KMS-11 (cell line): ENCODE measurements at regions not wholly inside any gene's neighbourhood (a gene's known extent, or its start where the extent isn't known, plus 50 kb on each side); places are given as distances from the start of the nearest gene placed in this dataset.

Experiments
- H2AFZ ChIP-seq: fragments of 200-600 bp; sonication (generic); 2 replicates; pipeline ENCODE4 v1.6.1; 2016; ENCODE audit warnings: antibody characterized with exemption, mixed run types, low read depth
- H3K27ac ChIP-seq: fragments of 200-600 bp; sonication (generic); 2 replicates; pipeline ENCODE4 v1.6.1; 2016; ENCODE audit warnings: mild to moderate bottlenecking, mixed run types
- H3K27me3 ChIP-seq: fragments of 200-600 bp; sonication (generic); 2 replicates; pipeline ENCODE4 v1.6.1; 2017; ENCODE audit warnings: mild to moderate bottlenecking, low read depth, mixed run types, moderate library complexity; ENCODE audit not compliant: insufficient read depth
- H3K36me3 ChIP-seq: fragments of 200-600 bp; sonication (generic); 2 replicates; pipeline ENCODE4 v1.6.1; 2017; ENCODE audit warnings: mild to moderate bottlenecking, mixed run types; ENCODE audit not compliant: insufficient read depth
- H3K4me1 ChIP-seq: fragments of 200-600 bp; sonication (generic); 2 replicates; pipeline ENCODE4 v1.6.1; 2016; ENCODE audit warnings: mild to moderate bottlenecking, low read depth, mixed run types; ENCODE audit not compliant: poor library complexity, severe bottlenecking
- H3K4me2 ChIP-seq: fragments of 200-600 bp; sonication (generic); 2 replicates; pipeline ENCODE4 v1.7.0; 2016; ENCODE audit warnings: mild to moderate bottlenecking, mixed run types
- H3K4me3 ChIP-seq: fragments of 200-600 bp; sonication (generic); IDR thresholded peaks from 2 replicates; pipeline ENCODE4 v1.6.1; 2017; ENCODE audit warnings: low read depth, low read length, mixed read lengths; ENCODE audit not compliant: insufficient read depth
- H3K79me2 ChIP-seq: fragments of 200-600 bp; sonication (generic); 2 replicates; pipeline ENCODE4 v1.6.1; 2016; ENCODE audit warnings: low read depth, mixed run types; ENCODE audit not compliant: insufficient read depth
- H3K9ac ChIP-seq: fragments of 200-600 bp; sonication (generic); 2 replicates; pipeline ENCODE4 v1.6.1; 2016; ENCODE audit warnings: mild to moderate bottlenecking, mixed run types
- H4K20me1 ChIP-seq: fragments of 200-600 bp; sonication (generic); 2 replicates; pipeline ENCODE4 v1.6.1; 2016; ENCODE audit warnings: mild to moderate bottlenecking, mixed run types; ENCODE audit not compliant: insufficient read depth
- CTCF ChIP-seq: fragments of 200-600 bp; sonication (generic); conservative IDR thresholded peaks from 2 replicates; pipeline ENCODE4 v1.6.1; 2017; ENCODE audit warnings: low read depth, mild to moderate bottlenecking, antibody characterized with exemption, low read length, moderate library complexity, mixed read lengths

- Histone ChIP-seq H2AFZ (no peak overlapping the region), H3K4me3 (no peak overlapping the region), H3K27ac (no peak overlapping the region), H3K9ac (no peak overlapping the region), H3K79me2 (no peaks in the 10 kb centered on the region), H4K20me1 (no peaks in the 10 kb centered on the region), H3K4me2 (no peak overlapping the region), H3K27me3 (no peaks in the 10 kb centered on the region), H3K36me3 (no peaks in the 10 kb centered on the region), H3K4me1 (no peaks in the 10 kb centered on the region)
- TF ChIP-seq CTCF, result no peak
Measured at GRCh38 chr6:90722648-90723047, 135.8 kb upstream of the MAP3K7 start.

GRCh38 chr6:90720404-90720803 lies 133.5 kb upstream of the MAP3K7 start:
- no peaks in the 10 kb centered on the region for H3K27me3 ChIP-seq
- no peak overlapping the region for H3K4me2 ChIP-seq
- H3K4me1 ChIP-seq, result no peaks in the 10 kb centered on the region
- no peaks in the 10 kb centered on the region for H3K36me3 ChIP-seq
- H3K27ac ChIP-seq, result no peak overlapping the region
- TF ChIP-seq CTCF, result no peak
- H3K4me3 ChIP-seq, result no peak overlapping the region
- no peaks in the 10 kb centered on the region for H4K20me1 ChIP-seq
- H3K79me2 ChIP-seq, result no peaks in the 10 kb centered on the region
- no peak overlapping the region for H3K9ac ChIP-seq
- no peak overlapping the region for H2AFZ ChIP-seq

- Histone ChIP-seq H3K4me1 (no peaks in the 10 kb centered on the region), H3K4me2 (no peak overlapping the region), H3K4me3 (no peak overlapping the region), H3K36me3 (no peaks in the 10 kb centered on the region), H3K9ac (no peak overlapping the region), H4K20me1 (no peaks in the 10 kb centered on the region), H2AFZ (no peak overlapping the region), H3K79me2 (no peaks in the 10 kb centered on the region), H3K27me3 (no peaks in the 10 kb centered on the region), H3K27ac (no peak overlapping the region)
- no peak for TF ChIP-seq CTCF
Measured at GRCh38 chr6:90719321-90720195, 132.7 kb upstream of the MAP3K7 start.

GRCh38 chr6:90716376-90716775 lies 129.5 kb upstream of the MAP3K7 start:
- Histone ChIP-seq H2AFZ (no peak overlapping the region), H3K4me3 (no peak overlapping the region), H3K9ac (no peak overlapping the region), H3K27ac (no peak overlapping the region), H3K4me1 (no peaks in the 10 kb centered on the region), H3K4me2 (no peak overlapping the region), H3K79me2 (no peaks in the 10 kb centered on the region), H3K27me3 (no peaks in the 10 kb centered on the region), H3K36me3 (no peaks in the 10 kb centered on the region), H4K20me1 (no peaks in the 10 kb centered on the region)
- TF ChIP-seq CTCF, result no peak
